DOHH2 (cell line): ENCODE measurements at regions not wholly inside any gene's neighbourhood (a gene's known extent, or its start where the extent isn't known, plus 50 kb on each side); places are given as distances from the start of the nearest gene placed in this dataset.

Experiments used
- H3F3A ChIP-seq: fragments of 200-600 bp; sonication (generic), shearing (Covaris generic); 2 replicates; pipeline ENCODE4 v1.6.0; 2016; ENCODE audit warnings: antibody characterized with exemption, mild to moderate bottlenecking; ENCODE audit not compliant: control insufficient read depth, insufficient read depth
- H3K27ac ChIP-seq: fragments of 200-600 bp; sonication (generic); 2 replicates; pipeline ENCODE4 v1.5.1; 2014; ENCODE audit warnings: low read depth, mild to moderate bottlenecking, low read length, moderate library complexity
- H3K27me3 ChIP-seq: fragments of 200-600 bp; sonication (generic); 2 replicates; pipeline ENCODE4 v1.6.1; 2014; ENCODE audit warnings: mild to moderate bottlenecking, low read length, mixed read lengths; ENCODE audit not compliant: control insufficient read depth
- H3K36me3 ChIP-seq: fragments of 200-600 bp; sonication (generic); 2 replicates; pipeline ENCODE4 v1.6.1; 2014; ENCODE audit warnings: mild to moderate bottlenecking, low read length, moderate library complexity, mixed read lengths; ENCODE audit not compliant: control insufficient read depth
- H3K4me1 ChIP-seq: fragments of 200-600 bp; sonication (generic); 2 replicates; pipeline ENCODE4 v1.6.1; 2014; ENCODE audit warnings: mild to moderate bottlenecking, low read length, mixed read lengths; ENCODE audit not compliant: control insufficient read depth
- H3K4me2 ChIP-seq: fragments of 200-600 bp; sonication (generic); 2 replicates; pipeline ENCODE4 v1.6.0; 2014; ENCODE audit warnings: mild to moderate bottlenecking, low read length, moderate library complexity
- H3K4me3 ChIP-seq: fragments of 200-600 bp; sonication (generic); 2 replicates; pipeline ENCODE4 v1.5.1; 2014; ENCODE audit warnings: mild to moderate bottlenecking, low read length, mixed read lengths
- H3K79me2 ChIP-seq: fragments of 200-600 bp; sonication (generic); 2 replicates; pipeline ENCODE4 v1.6.1; 2014; ENCODE audit warnings: mild to moderate bottlenecking, low read length, mixed read lengths; ENCODE audit not compliant: control insufficient read depth
- H3K9me2 ChIP-seq: fragments of 200-600 bp; sonication (generic); replicated peaks from 2 replicates; pipeline ENCODE4 v1.6.1; 2014; ENCODE audit warnings: mild to moderate bottlenecking, low read length, mixed read lengths; ENCODE audit not compliant: control insufficient read depth
- H3K9me3 ChIP-seq: fragments of 200-600 bp; sonication (generic); 2 replicates; pipeline ENCODE4 v1.6.1; 2014; ENCODE audit warnings: antibody characterized with exemption, low read length, mixed read lengths; ENCODE audit not compliant: control insufficient read depth, insufficient read depth
- H4K20me1 ChIP-seq: fragments of 200-600 bp; sonication (generic); 2 replicates; pipeline ENCODE4 v1.6.0; 2014; ENCODE audit warnings: low read depth, mild to moderate bottlenecking, antibody characterized with exemption, low read length, moderate library complexity; ENCODE audit not compliant: control insufficient read depth, insufficient read depth
- EZH2phosphoT487 ChIP-seq: fragments of 200-600 bp; sonication (generic); IDR thresholded peaks from 2 replicates; pipeline ENCODE4 v1.6.1; 2017; ENCODE audit warnings: borderline replicate concordance, mild to moderate bottlenecking, antibody characterized with exemption, low read length, moderate library complexity, mixed read lengths
- TF ChIP-seq, protein P1 (sequence below): fragments of 200-600 bp; sonication (generic); IDR thresholded peaks from one replicate; pipeline ENCODE4 v1.5.1; 2014; ENCODE audit warnings: antibody characterized with exemption, mild to moderate bottlenecking, low read depth, low read length; ENCODE audit not compliant: poor library complexity, severe bottlenecking

DNA sequence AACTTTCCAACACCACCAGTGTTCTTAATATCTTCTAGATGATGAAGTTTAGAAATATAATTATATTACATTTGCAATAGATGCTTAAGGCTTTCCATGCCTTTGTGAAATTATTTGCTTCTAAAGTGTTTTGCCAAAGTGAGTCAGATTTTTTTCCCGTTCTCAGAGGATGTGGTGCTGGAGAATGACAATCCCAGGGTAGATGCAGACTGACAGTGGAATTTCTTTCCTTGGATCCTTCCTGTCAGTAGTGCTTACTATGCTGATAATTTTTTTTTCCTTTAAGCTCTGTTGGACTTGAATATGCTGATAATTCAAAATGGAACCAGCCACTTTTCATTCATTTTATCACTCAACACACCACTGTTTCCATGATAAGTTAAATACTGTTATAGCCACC is 59.9 kb upstream of the SOX4 start:
- TF ChIP-seq, protein P1, sequence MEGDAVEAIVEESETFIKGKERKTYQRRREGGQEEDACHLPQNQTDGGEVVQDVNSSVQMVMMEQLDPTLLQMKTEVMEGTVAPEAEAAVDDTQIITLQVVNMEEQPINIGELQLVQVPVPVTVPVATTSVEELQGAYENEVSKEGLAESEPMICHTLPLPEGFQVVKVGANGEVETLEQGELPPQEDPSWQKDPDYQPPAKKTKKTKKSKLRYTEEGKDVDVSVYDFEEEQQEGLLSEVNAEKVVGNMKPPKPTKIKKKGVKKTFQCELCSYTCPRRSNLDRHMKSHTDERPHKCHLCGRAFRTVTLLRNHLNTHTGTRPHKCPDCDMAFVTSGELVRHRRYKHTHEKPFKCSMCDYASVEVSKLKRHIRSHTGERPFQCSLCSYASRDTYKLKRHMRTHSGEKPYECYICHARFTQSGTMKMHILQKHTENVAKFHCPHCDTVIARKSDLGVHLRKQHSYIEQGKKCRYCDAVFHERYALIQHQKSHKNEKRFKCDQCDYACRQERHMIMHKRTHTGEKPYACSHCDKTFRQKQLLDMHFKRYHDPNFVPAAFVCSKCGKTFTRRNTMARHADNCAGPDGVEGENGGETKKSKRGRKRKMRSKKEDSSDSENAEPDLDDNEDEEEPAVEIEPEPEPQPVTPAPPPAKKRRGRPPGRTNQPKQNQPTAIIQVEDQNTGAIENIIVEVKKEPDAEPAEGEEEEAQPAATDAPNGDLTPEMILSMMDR: no peak
- TF ChIP-seq EZH2phosphoT487: no peak
- no peaks in the 10 kb centered on the region for H3K79me2 ChIP-seq
- H3K4me2 ChIP-seq: no peak overlapping the region
- no peaks in the 10 kb centered on the region for H4K20me1 ChIP-seq
- H3K27me3 ChIP-seq: no peaks in the 10 kb centered on the region
- no peak overlapping the region for H3K27ac ChIP-seq
- H3F3A ChIP-seq: no peaks in the 10 kb centered on the region
- no peaks in the 10 kb centered on the region for H3K9me3 ChIP-seq
- H3K4me1 ChIP-seq: no peaks in the 10 kb centered on the region
- no peaks in the 10 kb centered on the region for H3K36me3 ChIP-seq
- no peaks in the 10 kb centered on the region for H3K9me2 ChIP-seq
- no peak overlapping the region for H3K4me3 ChIP-seq

DNA sequence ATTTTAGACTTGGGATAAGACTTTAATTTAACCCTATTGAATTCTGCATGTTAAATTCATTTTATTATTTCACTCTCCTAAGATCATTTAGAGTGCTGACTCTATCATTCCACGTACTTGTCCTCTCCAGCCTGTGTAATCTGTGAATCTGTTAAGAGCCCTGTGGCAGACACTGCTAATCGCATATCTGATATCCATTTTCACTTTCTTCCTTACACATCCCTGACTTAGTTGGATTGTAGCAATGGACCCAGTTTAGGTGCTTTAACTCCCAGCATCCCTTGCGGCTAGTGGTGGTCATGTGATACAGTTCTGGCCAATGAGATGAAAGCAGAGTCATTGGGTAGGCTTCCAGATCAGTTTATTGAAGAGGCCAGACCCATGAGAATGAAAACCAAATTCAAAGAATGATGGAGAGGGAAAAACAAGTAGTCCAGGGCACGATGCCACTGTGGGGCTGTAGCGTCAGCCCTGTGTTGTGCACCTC is 57.2 kb upstream of the SOX4 start:
- Histone ChIP-seq H3K4me3 (no peak overlapping the region), H3K27ac (no peak overlapping the region), H3K79me2 (no peaks in the 10 kb centered on the region), H3K4me1 (no peaks in the 10 kb centered on the region), H4K20me1 (no peaks in the 10 kb centered on the region), H3F3A (no peaks in the 10 kb centered on the region), H3K9me3 (no peaks in the 10 kb centered on the region), H3K9me2 (no peaks in the 10 kb centered on the region), H3K27me3 (no peaks in the 10 kb centered on the region), H3K36me3 (no peaks in the 10 kb centered on the region), H3K4me2 (no peak overlapping the region)
- TF ChIP-seq EZH2phosphoT487: no peak
- TF ChIP-seq, protein P1: no peak

DNA sequence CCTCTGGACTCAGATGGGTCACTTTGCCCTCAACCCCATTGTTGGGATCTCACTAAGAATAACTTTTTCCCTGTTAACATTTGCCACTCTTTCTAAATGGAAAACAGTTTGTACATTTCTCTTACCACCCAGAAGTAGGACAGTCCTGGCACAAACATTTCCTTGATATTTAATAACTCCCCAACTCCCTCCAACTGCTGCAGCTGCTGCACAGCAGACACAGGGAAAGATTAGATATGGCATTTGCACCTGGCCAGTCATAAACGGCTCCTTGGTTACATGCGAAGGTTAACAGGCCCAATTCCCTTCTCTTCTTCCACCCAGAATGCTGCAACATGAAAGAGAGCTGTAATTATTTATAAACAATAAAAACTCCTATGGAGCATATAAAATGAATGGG is 55.9 kb upstream of the SOX4 start:
- Histone ChIP-seq H3K9me3 (no peaks in the 10 kb centered on the region), H3K4me1 (no peaks in the 10 kb centered on the region), H3K27me3 (no peaks in the 10 kb centered on the region), H4K20me1 (no peaks in the 10 kb centered on the region), H3K9me2 (no peaks in the 10 kb centered on the region), H3K36me3 (no peaks in the 10 kb centered on the region), H3K27ac (no peak overlapping the region), H3K79me2 (no peaks in the 10 kb centered on the region), H3K4me3 (no peak overlapping the region), H3F3A (no peaks in the 10 kb centered on the region), H3K4me2 (no peak overlapping the region)
- TF ChIP-seq, protein P1: no peak
- no peak for TF ChIP-seq EZH2phosphoT487
